ENCODE measurements at regions not wholly inside any gene's neighbourhood (a gene's known extent, or its start where the extent isn't known, plus 50 kb on each side); places are given as distances from the start of the nearest gene placed in this dataset.

GRCh38 chr1:56331207-56331891, 248.0 kb downstream of the PLPP3 start:
- Mint-ChIP-seq H3K36me3 (no peaks in the 10 kb centered on the region), H3K9me3 (ENCODE audit: low read depth) (no peaks in the 10 kb centered on the region), H3K4me3 (no peak overlapping the region), H3K27ac (no peak overlapping the region), H3K4me1 (ENCODE audit: low read depth) (no peaks in the 10 kb centered on the region), H3K27me3 (no peaks in the 10 kb centered on the region)

- H3K9me3 Mint-ChIP-seq (ENCODE audit: low read depth), result no peaks in the 10 kb centered on the region
- H3K36me3 Mint-ChIP-seq, result no peaks in the 10 kb centered on the region
- no peaks in the 10 kb centered on the region for H3K4me1 Mint-ChIP-seq (ENCODE audit: low read depth)
- H3K4me3 Mint-ChIP-seq, result no peak overlapping the region
- H3K27ac Mint-ChIP-seq, result peak overlapping the region; percentile 12
- H3K27me3 Mint-ChIP-seq, result no peaks in the 10 kb centered on the region
Measured at GRCh38 chr1:56330391-56331026, 248.9 kb downstream of the PLPP3 start.

DNA sequence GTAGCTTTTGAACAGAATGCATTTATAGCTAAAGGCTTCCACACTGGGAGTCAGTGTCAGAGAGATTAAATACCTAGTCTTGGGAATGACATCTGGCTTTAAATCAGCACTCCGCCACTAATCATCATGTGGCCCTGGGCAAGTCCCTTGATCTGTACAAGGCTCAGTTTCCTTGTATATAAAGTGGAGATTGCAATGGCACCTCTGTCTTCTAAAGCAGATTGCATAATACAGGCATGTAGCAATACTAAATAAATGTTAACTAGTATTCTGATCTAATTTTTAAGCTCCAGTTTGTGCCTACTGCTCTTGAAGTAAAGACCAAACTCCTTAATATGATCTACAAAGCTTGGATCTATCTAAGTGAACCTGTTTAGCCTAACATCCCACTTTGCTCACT, 249.4 kb downstream of the PLPP3 start:
- Mint-ChIP-seq H3K4me3 (no peak overlapping the region), H3K4me1 (ENCODE audit: low read depth) (no peaks in the 10 kb centered on the region), H3K36me3 (no peaks in the 10 kb centered on the region), H3K27ac (no peak overlapping the region), H3K9me3 (ENCODE audit: low read depth) (no peaks in the 10 kb centered on the region), H3K27me3 (no peaks in the 10 kb centered on the region)

DNA sequence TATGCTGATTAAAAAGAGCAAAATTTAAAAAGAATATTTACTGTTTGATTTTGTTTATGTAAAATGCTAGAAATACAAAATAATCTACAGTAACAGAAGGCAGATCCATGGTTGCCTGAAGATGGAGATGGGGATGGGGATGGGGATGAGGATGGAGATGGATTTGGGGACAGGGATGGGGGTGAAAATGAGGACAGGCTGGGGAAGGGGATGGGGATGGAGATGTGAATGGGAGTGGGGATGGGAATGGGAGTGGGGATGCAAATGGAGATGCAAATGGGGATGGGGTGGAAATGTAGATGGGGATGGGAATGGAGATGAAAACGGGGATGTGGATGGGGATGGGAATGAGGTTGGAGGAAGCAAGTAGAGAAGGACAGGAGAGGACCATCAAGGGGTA, 252.2 kb downstream of the PLPP3 start:
- Mint-ChIP-seq H3K9me3 (ENCODE audit: low read depth) (no peaks in the 10 kb centered on the region), H3K27ac (no peak overlapping the region), H3K4me3 (no peak overlapping the region), H3K27me3 (no peaks in the 10 kb centered on the region), H3K36me3 (no peaks in the 10 kb centered on the region), H3K4me1 (ENCODE audit: low read depth) (no peaks in the 10 kb centered on the region)

DNA sequence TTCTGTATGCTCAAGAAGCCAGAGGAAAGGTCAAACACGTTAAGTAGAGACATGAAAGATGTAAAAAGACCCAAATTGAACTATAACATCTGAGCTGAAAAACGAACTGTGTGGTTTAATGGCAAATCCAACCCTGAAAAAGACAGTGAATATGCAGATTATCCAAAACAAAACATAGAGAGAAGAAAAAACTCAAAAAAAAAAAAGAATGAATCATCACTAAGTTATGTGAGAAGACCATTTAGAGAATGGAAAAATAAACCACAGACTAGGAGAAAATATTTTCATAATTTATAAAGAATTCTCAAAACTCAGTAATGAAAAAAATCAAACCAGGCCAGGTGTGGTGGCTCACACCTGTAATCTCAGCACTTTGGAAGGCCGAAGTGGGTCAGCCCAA, 253.3 kb downstream of the PLPP3 start:
- H3K27ac Mint-ChIP-seq, result no peak overlapping the region

GRCh38 chr1:56324504-56324903, 254.9 kb downstream of the PLPP3 start:
- Mint-ChIP-seq H3K27ac (no peak overlapping the region), H3K36me3 (no peaks in the 10 kb centered on the region), H3K4me1 (ENCODE audit: low read depth) (no peaks in the 10 kb centered on the region), H3K9me3 (ENCODE audit: low read depth) (no peaks in the 10 kb centered on the region), H3K27me3 (no peaks in the 10 kb centered on the region), H3K4me3 (no peak overlapping the region)

More for the DNA sequence above, 253.3 kb downstream of the PLPP3 start:
- H3K9me3 Mint-ChIP-seq (ENCODE audit: low read depth), result no peaks in the 10 kb centered on the region
- H3K27me3 Mint-ChIP-seq, result no peaks in the 10 kb centered on the region
- H3K36me3 Mint-ChIP-seq, result no peaks in the 10 kb centered on the region
- H3K4me1 Mint-ChIP-seq (ENCODE audit: low read depth), result no peaks in the 10 kb centered on the region
- no peak overlapping the region for H3K4me3 Mint-ChIP-seq

GRCh38 chr1:56322211-56322610, 257.2 kb downstream of the PLPP3 start:
- Mint-ChIP-seq H3K4me3 (no peak overlapping the region), H3K27ac (no peak overlapping the region), H3K27me3 (no peaks in the 10 kb centered on the region), H3K36me3 (no peaks in the 10 kb centered on the region), H3K4me1 (ENCODE audit: low read depth) (no peaks in the 10 kb centered on the region), H3K9me3 (ENCODE audit: low read depth) (no peaks in the 10 kb centered on the region)

DNA sequence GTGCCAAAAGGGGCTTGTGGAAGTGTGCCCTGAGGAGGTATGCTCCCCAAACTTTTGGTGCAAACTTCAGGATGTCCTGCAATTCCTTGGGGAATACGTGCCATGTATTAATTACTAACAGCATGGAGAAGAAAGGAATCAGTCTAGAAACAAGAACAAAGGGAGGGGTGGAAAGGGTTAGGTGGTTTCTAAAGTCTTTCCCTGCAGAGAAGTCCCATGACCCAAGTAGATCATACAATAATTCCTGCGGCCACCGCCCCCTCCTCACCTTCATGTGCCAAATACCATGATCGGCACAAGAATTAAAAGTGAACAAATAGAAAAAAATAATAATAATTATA, 258.2 kb downstream of the PLPP3 start:
- H3K36me3 Mint-ChIP-seq, result no peaks in the 10 kb centered on the region

DNA sequence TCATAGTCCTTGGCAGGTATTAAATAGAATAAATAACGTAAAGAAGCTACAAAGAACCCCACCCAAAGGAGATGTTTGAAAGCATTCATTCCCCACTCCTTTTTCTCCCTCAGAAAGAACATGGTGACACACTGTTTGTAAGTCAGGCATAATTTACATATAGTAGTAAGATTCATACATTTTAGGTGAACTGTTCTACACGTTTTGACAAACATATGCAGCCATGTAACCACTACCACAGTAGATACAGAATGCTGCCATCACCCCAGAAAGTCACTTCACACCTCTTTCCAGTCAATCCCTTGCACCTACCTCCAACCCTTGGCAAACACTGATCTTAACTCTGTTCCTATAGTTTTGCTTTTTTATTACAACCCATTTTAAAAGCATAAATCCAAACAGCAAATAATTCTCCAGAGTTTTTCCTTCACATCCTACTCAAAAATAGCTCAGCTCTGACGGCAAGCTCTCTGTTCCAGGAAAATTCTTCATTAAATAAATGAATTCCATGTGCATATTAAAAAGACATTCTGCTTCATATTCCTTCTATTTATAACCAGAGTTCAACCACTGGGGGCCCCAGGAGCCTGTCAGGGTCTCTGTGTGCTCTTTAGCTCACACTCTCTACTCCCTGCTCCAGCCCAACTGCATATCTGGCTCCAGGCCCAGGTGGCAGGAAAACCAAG, 258.8 kb downstream of the PLPP3 start:
- H3K4me1 Mint-ChIP-seq (ENCODE audit: low read depth), result no peaks in the 10 kb centered on the region
- no peak overlapping the region for H3K27ac Mint-ChIP-seq
- no peaks in the 10 kb centered on the region for H3K9me3 Mint-ChIP-seq (ENCODE audit: low read depth)
- H3K27me3 Mint-ChIP-seq, result no peaks in the 10 kb centered on the region
- H3K36me3 Mint-ChIP-seq, result no peaks in the 10 kb centered on the region
- no peak overlapping the region for H3K4me3 Mint-ChIP-seq

More for the DNA sequence above, 258.2 kb downstream of the PLPP3 start:
- Mint-ChIP-seq H3K4me1 (ENCODE audit: low read depth) (no peaks in the 10 kb centered on the region), H3K4me3 (no peak overlapping the region), H3K27me3 (no peaks in the 10 kb centered on the region), H3K27ac (no peak overlapping the region), H3K9me3 (ENCODE audit: low read depth) (no peaks in the 10 kb centered on the region)

DNA sequence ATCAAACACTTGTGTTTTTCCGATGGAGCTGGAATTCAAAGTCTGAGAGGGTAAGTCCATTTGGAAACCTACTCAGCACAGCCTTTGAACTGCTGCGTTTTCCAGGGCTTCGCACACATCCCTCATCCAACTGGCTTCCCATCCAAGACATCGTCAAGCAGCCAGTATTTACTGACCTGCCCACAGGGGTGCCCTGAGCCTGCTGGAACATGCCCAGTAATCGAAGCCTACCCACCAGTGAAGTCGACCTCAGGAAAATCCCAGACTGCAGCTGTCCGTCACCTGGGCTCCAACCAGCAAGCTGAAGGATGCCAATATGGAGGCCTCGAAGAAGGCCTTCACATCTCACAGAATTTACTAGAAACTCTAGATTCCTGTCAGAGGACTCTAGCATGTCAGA, 261.6 kb downstream of the PLPP3 start:
- Mint-ChIP-seq H3K27me3 (no peaks in the 10 kb centered on the region), H3K9me3 (ENCODE audit: low read depth) (no peaks in the 10 kb centered on the region), H3K36me3 (no peaks in the 10 kb centered on the region), H3K4me3 (no peak overlapping the region), H3K4me1 (ENCODE audit: low read depth) (no peaks in the 10 kb centered on the region), H3K27ac (no peak overlapping the region)

- no peaks in the 10 kb centered on the region for H3K36me3 Mint-ChIP-seq
- H3K27me3 Mint-ChIP-seq, result no peaks in the 10 kb centered on the region
- no peak overlapping the region for H3K4me3 Mint-ChIP-seq
- no peak overlapping the region for H3K27ac Mint-ChIP-seq
- H3K4me1 Mint-ChIP-seq (ENCODE audit: low read depth), result no peaks in the 10 kb centered on the region
- no peaks in the 10 kb centered on the region for H3K9me3 Mint-ChIP-seq (ENCODE audit: low read depth)
Measured at GRCh38 chr1:56315293-56315942, 263.9 kb downstream of the PLPP3 start.

- Mint-ChIP-seq H3K27ac (no peak overlapping the region), H3K36me3 (no peaks in the 10 kb centered on the region), H3K4me1 (ENCODE audit: low read depth) (no peaks in the 10 kb centered on the region), H3K4me3 (no peak overlapping the region), H3K27me3 (no peaks in the 10 kb centered on the region), H3K9me3 (ENCODE audit: low read depth) (no peaks in the 10 kb centered on the region)
Measured at GRCh38 chr1:56313560-56313959, 265.8 kb downstream of the PLPP3 start.

GRCh38 chr1:56311766-56312165, 267.6 kb downstream of the PLPP3 start:
- no peaks in the 10 kb centered on the region for H3K9me3 Mint-ChIP-seq (ENCODE audit: low read depth)
- no peak overlapping the region for H3K27ac Mint-ChIP-seq
- no peaks in the 10 kb centered on the region for H3K27me3 Mint-ChIP-seq
- H3K4me3 Mint-ChIP-seq, result no peak overlapping the region
- H3K36me3 Mint-ChIP-seq, result no peaks in the 10 kb centered on the region
- no peaks in the 10 kb centered on the region for H3K4me1 Mint-ChIP-seq (ENCODE audit: low read depth)

GRCh38 chr1:56310945-56311344, 268.4 kb downstream of the PLPP3 start:
- no peak overlapping the region for H3K27ac Mint-ChIP-seq
- H3K4me3 Mint-ChIP-seq, result no peak overlapping the region
- no peaks in the 10 kb centered on the region for H3K9me3 Mint-ChIP-seq (ENCODE audit: low read depth)
- no peaks in the 10 kb centered on the region for H3K4me1 Mint-ChIP-seq (ENCODE audit: low read depth)
- H3K27me3 Mint-ChIP-seq, result no peaks in the 10 kb centered on the region
- H3K36me3 Mint-ChIP-seq, result no peaks in the 10 kb centered on the region

DNA sequence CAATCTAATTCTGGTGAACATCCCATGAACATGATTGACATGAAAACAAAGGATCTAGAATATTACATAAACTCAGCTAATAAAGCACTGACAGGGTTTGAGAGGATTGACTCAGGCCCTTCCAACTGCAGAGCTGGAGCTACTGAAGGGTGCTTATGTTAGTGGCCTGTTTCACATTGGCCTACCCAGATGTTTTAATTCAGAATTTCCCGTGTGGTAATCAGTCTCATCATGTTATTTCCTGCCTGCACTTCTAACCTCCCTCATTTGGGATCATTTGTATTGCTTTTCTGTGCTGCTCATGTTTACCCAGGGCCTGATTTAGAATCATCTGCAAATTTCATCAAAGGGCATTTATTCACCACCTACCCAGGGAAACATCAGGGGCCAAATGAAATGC, 270.3 kb downstream of the PLPP3 start:
- H3K27me3 Mint-ChIP-seq, result no peaks in the 10 kb centered on the region
- no peaks in the 10 kb centered on the region for H3K36me3 Mint-ChIP-seq
- H3K27ac Mint-ChIP-seq, result no peak overlapping the region
- H3K9me3 Mint-ChIP-seq (ENCODE audit: low read depth), result no peaks in the 10 kb centered on the region
- H3K4me3 Mint-ChIP-seq, result no peak overlapping the region
- H3K4me1 Mint-ChIP-seq (ENCODE audit: low read depth), result no peaks in the 10 kb centered on the region

Measured in activated naive CD8-positive, alpha-beta T cell (primary cell).